NCI-H748 treated with DMSO at 0.1 percent for 48 hours (cell line): ENCODE measurements at regions not wholly inside any gene's neighbourhood (a gene's known extent, or its start where the extent isn't known, plus 50 kb on each side); places are given as distances from the start of the nearest gene placed in this dataset.

Experiments used
- DNase-seq: peaks from one replicate; lab custom pipeline; 2025; lab: John Stamatoyannopoulos, UW

GRCh38 chr22:46054091-46055073 lies 77.4 kb upstream of the WNT7B start:
- no peak for DNase-seq

- no peak for DNase-seq
Observed at GRCh38 chr22:46055181-46055875, 78.4 kb upstream of the WNT7B start.

- DNase-seq, result no peak
Observed at GRCh38 chr22:46055911-46056545, 79.1 kb upstream of the WNT7B start.

GRCh38 chr22:46056546-46057245 lies 79.7 kb upstream of the WNT7B start:
- DNase-seq, result no peak

GRCh38 chr22:46057246-46058090 lies 80.5 kb upstream of the WNT7B start:
- DNase-seq, result no peak

GRCh38 chr22:46058091-46058420 lies 81.1 kb upstream of the WNT7B start:
- DNase-seq, result no peak

GRCh38 chr22:46058591-46059519 lies 81.9 kb upstream of the WNT7B start:
- DNase-seq, result no peak

GRCh38 chr22:46060292-46061123 lies 83.5 kb upstream of the WNT7B start:
- DNase-seq, result no peak

GRCh38 chr22:46061124-46061500 lies 84.2 kb upstream of the WNT7B start:
- no peak for DNase-seq

- no peak for DNase-seq
Observed at GRCh38 chr22:46061501-46062231, 84.7 kb upstream of the WNT7B start.

GRCh38 chr22:46062232-46062615 lies 85.3 kb upstream of the WNT7B start:
- no peak for DNase-seq

- no peak for DNase-seq
Observed at GRCh38 chr22:46062971-46063631, 86.1 kb upstream of the WNT7B start.

- DNase-seq, result no peak
Observed at GRCh38 chr22:46063846-46064227, 86.5 kb upstream of the PPARA start.

- DNase-seq, result no peak
Observed at GRCh38 chr22:46064228-46064965, 85.9 kb upstream of the PPARA start.

- no peak for DNase-seq
Observed at GRCh38 chr22:46064966-46065666, 85.2 kb upstream of the PPARA start.

GRCh38 chr22:46065691-46066454 lies 84.5 kb upstream of the PPARA start:
- no peak for DNase-seq
